Duodenal mucosa (tissue), 2 donors: ENCODE measurements at regions not wholly inside any gene's neighbourhood (a gene's known extent, or its start where the extent isn't known, plus 50 kb on each side); places are given as distances from the start of the nearest gene placed in this dataset.

Source experiments
- H3K27ac ChIP-seq: one replicate; pipeline ENCODE4 v1.7.0; 2013; ENCODE audit warnings: low read depth, low read length
- H3K27me3 ChIP-seq, 2 donors: one replicate each; pipeline ENCODE4 v1.7.0; 2013; ENCODE audit warnings: low read length in 2 of 2, control low read depth in 1 of 2; ENCODE audit not compliant: insufficient read depth in 2 of 2, control insufficient read depth in 1 of 2
- H3K36me3 ChIP-seq, 2 donors: one replicate each; pipeline ENCODE4 v1.7.0; 2013; ENCODE audit warnings: low read length in 2 of 2, control low read depth in 1 of 2; ENCODE audit not compliant: insufficient read depth in 2 of 2, control insufficient read depth in 1 of 2
- H3K4me1 ChIP-seq, 2 donors: one replicate each; pipeline ENCODE4 v1.7.0; 2013; ENCODE audit warnings: low read length in 2 of 2, control low read depth in 1 of 2; ENCODE audit not compliant: insufficient read depth in 2 of 2, control insufficient read depth in 1 of 2
- H3K4me3 ChIP-seq, 2 donors: one replicate each; pipeline ENCODE4 v1.7.0; 2013; ENCODE audit warnings: low read length in 2 of 2, low read depth in 1 of 2
- H3K9ac ChIP-seq, 2 donors: one replicate each; pipeline ENCODE4 v1.7.0; 2013; ENCODE audit warnings: low read length in 2 of 2, low read depth in 1 of 2
- H3K9me3 ChIP-seq, 2 donors: one replicate each; pipeline ENCODE4 v1.7.0; 2013; ENCODE audit warnings: low read length in 2 of 2, control low read depth in 1 of 2; ENCODE audit not compliant: control insufficient read depth in 1 of 2

GRCh38 chr5:15385553-15385952 is 114.4 kb upstream of the FBXL7 start:
- Histone ChIP-seq H3K4me3 (no peak overlapping the region), H3K9me3 (no peaks in the 10 kb centered on the region), H3K27me3 (no peaks in the 10 kb centered on the region), H3K36me3 (no peaks in the 10 kb centered on the region), H3K27ac (no peak overlapping the region), H3K4me1 (no peaks in the 10 kb centered on the region), H3K9ac (no peak overlapping the region)

GRCh38 chr5:15385037-15385436 is 114.9 kb upstream of the FBXL7 start:
- no peaks in the 10 kb centered on the region for H3K36me3 ChIP-seq
- H3K4me1 ChIP-seq, result no peaks in the 10 kb centered on the region
- no peak overlapping the region for H3K4me3 ChIP-seq
- no peaks in the 10 kb centered on the region for H3K9me3 ChIP-seq
- H3K27ac ChIP-seq, result no peak overlapping the region
- no peak overlapping the region for H3K9ac ChIP-seq
- no peaks in the 10 kb centered on the region for H3K27me3 ChIP-seq

- Histone ChIP-seq H3K4me1 (no peaks in the 10 kb centered on the region), H3K27ac (no peak overlapping the region), H3K4me3 (no peak overlapping the region), H3K9ac (no peak overlapping the region), H3K9me3 (no peaks in the 10 kb centered on the region), H3K27me3 (no peaks in the 10 kb centered on the region), H3K36me3 (no peaks in the 10 kb centered on the region)
These were observed 115.4 kb upstream of the FBXL7 start for GRCh38 chr5:15384581-15384980.

- Histone ChIP-seq H3K4me1 (no peaks in the 10 kb centered on the region), H3K4me3 (no peak overlapping the region), H3K36me3 (no peaks in the 10 kb centered on the region), H3K27ac (no peak overlapping the region), H3K9ac (no peak overlapping the region), H3K9me3 (no peaks in the 10 kb centered on the region), H3K27me3 (no peaks in the 10 kb centered on the region)
These were observed 115.8 kb upstream of the FBXL7 start for GRCh38 chr5:15384176-15384575.

GRCh38 chr5:15383469-15383868 is 116.5 kb upstream of the FBXL7 start:
- Histone ChIP-seq H3K36me3 (no peaks in the 10 kb centered on the region), H3K4me3 (no peak overlapping the region), H3K27ac (no peak overlapping the region), H3K9me3 (no peaks in the 10 kb centered on the region), H3K27me3 (no peaks in the 10 kb centered on the region), H3K4me1 (no peaks in the 10 kb centered on the region), H3K9ac (no peak overlapping the region)

- H3K4me3 ChIP-seq, result no peak overlapping the region
- H3K9me3 ChIP-seq, result no peaks in the 10 kb centered on the region
- H3K27me3 ChIP-seq, result no peaks in the 10 kb centered on the region
- no peak overlapping the region for H3K27ac ChIP-seq
- H3K9ac ChIP-seq, result no peak overlapping the region
- no peaks in the 10 kb centered on the region for H3K36me3 ChIP-seq
- no peaks in the 10 kb centered on the region for H3K4me1 ChIP-seq
These were observed 117.0 kb upstream of the FBXL7 start for GRCh38 chr5:15383021-15383420.

- Histone ChIP-seq H3K27me3 (no peaks in the 10 kb centered on the region), H3K9ac (no peak overlapping the region), H3K9me3 (no peaks in the 10 kb centered on the region), H3K27ac (no peak overlapping the region), H3K36me3 (no peaks in the 10 kb centered on the region), H3K4me1 (no peaks in the 10 kb centered on the region), H3K4me3 (no peak overlapping the region)
These were observed 122.2 kb upstream of the FBXL7 start for GRCh38 chr5:15377573-15378340.

GRCh38 chr5:15376803-15377202 is 123.2 kb upstream of the FBXL7 start:
- Histone ChIP-seq H3K9me3 (no peaks in the 10 kb centered on the region), H3K4me3 (no peak overlapping the region), H3K36me3 (no peaks in the 10 kb centered on the region), H3K27me3 (no peaks in the 10 kb centered on the region), H3K4me1 (no peaks in the 10 kb centered on the region), H3K27ac (no peak overlapping the region), H3K9ac (no peak overlapping the region)

GRCh38 chr5:15376088-15376487 is 123.9 kb upstream of the FBXL7 start:
- Histone ChIP-seq H3K9me3 (no peaks in the 10 kb centered on the region), H3K9ac (no peak overlapping the region), H3K27ac (no peak overlapping the region), H3K36me3 (no peaks in the 10 kb centered on the region), H3K4me3 (no peak overlapping the region), H3K27me3 (no peaks in the 10 kb centered on the region), H3K4me1 (no peaks in the 10 kb centered on the region)

GRCh38 chr5:15375559-15375958 is 124.4 kb upstream of the FBXL7 start:
- no peak overlapping the region for H3K9ac ChIP-seq
- no peaks in the 10 kb centered on the region for H3K4me1 ChIP-seq
- H3K27ac ChIP-seq, result no peak overlapping the region
- no peaks in the 10 kb centered on the region for H3K9me3 ChIP-seq
- no peaks in the 10 kb centered on the region for H3K27me3 ChIP-seq
- no peak overlapping the region for H3K4me3 ChIP-seq
- H3K36me3 ChIP-seq, result no peaks in the 10 kb centered on the region
